Osteocyte (in vitro differentiated cells): ENCODE measurements at regions not wholly inside any gene's neighbourhood (a gene's known extent, or its start where the extent isn't known, plus 50 kb on each side); places are given as distances from the start of the nearest gene placed in this dataset.

Experiments used
- DNase-seq: peaks from one replicate; pipeline ENCODE4 v3.0.0; 2021; ENCODE audit warnings: mixed read lengths; ENCODE audit not compliant: unreplicated experiment; ENCODE audit errors: extremely low spot score
- H3K27ac Mint-ChIP-seq: one replicate; pipeline ENCODE4 v1.8.0; 2021; ENCODE audit warnings: mild to moderate bottlenecking, mixed read lengths; ENCODE audit not compliant: unreplicated experiment
- H3K27me3 Mint-ChIP-seq: one replicate; pipeline ENCODE4 v1.8.0; 2021; ENCODE audit warnings: mixed read lengths; ENCODE audit not compliant: unreplicated experiment
- H3K36me3 Mint-ChIP-seq: one replicate; pipeline ENCODE4 v1.8.0; 2021; ENCODE audit warnings: mixed read lengths; ENCODE audit not compliant: unreplicated experiment
- H3K4me1 Mint-ChIP-seq: one replicate; pipeline ENCODE4 v1.8.0; 2021; ENCODE audit warnings: mixed read lengths; ENCODE audit not compliant: unreplicated experiment
- H3K4me3 Mint-ChIP-seq: one replicate; pipeline ENCODE4 v1.8.0; 2021; ENCODE audit warnings: mild to moderate bottlenecking, moderate library complexity, mixed read lengths; ENCODE audit not compliant: unreplicated experiment
- H3K9me3 Mint-ChIP-seq: one replicate; pipeline ENCODE4 v1.8.0; 2021; ENCODE audit warnings: mixed read lengths; ENCODE audit not compliant: unreplicated experiment
- TF ChIP-seq, protein P1 (sequence below): fragments of 200-600 bp; sonication (generic); IDR thresholded peaks from 2 replicates; pipeline ENCODE4 v1.5.0; 2021; ENCODE audit warnings: antibody characterized with exemption, mild to moderate bottlenecking, moderate library complexity

DNA sequence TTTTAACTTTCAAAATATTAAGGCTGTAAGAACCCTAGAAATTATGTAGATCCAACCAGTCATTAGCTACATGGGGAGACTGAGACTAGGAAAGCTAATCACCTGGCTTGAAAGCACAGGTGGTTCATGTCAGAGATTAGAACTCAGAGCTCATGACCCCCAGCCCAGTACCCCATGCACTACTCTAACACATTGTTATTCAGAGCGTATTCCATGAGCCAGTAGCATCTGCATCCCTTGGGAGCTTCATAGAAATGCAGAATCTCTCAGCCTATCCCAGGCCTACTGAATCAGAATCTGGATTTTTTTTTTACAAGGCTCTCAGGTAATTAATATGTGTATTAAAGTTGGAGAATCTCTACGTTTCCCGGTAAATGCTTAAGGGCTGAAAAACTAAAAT is 161.7 kb downstream of the BTG1 start:
- TF ChIP-seq, protein P1, sequence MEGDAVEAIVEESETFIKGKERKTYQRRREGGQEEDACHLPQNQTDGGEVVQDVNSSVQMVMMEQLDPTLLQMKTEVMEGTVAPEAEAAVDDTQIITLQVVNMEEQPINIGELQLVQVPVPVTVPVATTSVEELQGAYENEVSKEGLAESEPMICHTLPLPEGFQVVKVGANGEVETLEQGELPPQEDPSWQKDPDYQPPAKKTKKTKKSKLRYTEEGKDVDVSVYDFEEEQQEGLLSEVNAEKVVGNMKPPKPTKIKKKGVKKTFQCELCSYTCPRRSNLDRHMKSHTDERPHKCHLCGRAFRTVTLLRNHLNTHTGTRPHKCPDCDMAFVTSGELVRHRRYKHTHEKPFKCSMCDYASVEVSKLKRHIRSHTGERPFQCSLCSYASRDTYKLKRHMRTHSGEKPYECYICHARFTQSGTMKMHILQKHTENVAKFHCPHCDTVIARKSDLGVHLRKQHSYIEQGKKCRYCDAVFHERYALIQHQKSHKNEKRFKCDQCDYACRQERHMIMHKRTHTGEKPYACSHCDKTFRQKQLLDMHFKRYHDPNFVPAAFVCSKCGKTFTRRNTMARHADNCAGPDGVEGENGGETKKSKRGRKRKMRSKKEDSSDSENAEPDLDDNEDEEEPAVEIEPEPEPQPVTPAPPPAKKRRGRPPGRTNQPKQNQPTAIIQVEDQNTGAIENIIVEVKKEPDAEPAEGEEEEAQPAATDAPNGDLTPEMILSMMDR: no peak
- DNase-seq: no peak
- Mint-ChIP-seq H3K27ac (no peak overlapping the region), H3K9me3 (no peaks in the 10 kb centered on the region), H3K27me3 (no peaks in the 10 kb centered on the region), H3K4me1 (peaks cover 55% of the 10 kb centered on the region), H3K36me3 (no peaks in the 10 kb centered on the region), H3K4me3 (no peak overlapping the region)

DNA sequence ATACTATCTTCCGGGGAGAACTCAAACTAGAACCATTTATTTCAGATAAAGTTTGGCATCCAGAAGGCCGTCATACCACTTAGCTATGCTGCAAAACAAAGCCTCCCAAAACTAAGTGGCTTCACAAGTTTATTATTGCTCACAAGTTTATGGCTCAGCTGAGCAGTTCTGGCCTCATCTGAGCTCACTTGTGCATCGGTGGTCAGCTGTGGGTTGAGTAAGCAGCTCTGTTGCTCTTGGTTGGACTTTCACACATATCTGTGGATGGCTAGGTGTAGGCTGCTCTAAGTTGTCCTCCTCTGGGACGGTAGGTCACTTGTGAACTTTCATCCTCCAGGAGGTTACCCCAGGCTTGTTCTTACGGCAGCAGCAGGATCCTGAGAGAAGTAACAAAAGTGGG is 162.7 kb downstream of the BTG1 start:
- no peaks in the 10 kb centered on the region for H3K9me3 Mint-ChIP-seq
- H3K36me3 Mint-ChIP-seq: no peaks in the 10 kb centered on the region
- H3K27ac Mint-ChIP-seq: no peak overlapping the region
- no peaks in the 10 kb centered on the region for H3K27me3 Mint-ChIP-seq
- TF ChIP-seq, protein P1: no peak
- no peak overlapping the region for H3K4me3 Mint-ChIP-seq
- no peak for DNase-seq
- H3K4me1 Mint-ChIP-seq: peaks cover 46% of the 10 kb centered on the region

DNA sequence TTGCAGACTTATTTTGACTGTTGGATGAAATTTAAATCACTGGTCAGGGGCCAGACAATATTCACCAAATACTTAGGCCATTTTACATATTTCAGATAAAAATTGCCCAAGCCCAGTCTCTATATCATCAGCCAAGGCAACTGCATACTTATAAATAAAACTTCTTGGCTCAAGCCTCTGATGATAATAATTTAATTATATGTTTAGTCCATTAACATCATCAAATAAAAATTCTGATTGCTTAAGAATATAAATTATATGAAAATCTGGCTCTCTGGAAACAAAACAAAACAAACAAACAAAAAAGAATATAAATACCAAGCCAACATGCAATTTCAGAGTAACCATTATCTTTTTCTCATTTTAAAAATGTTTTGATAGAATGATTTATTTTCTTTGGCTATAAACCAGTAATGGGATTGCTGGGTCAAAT is 165.2 kb downstream of the BTG1 start:
- TF ChIP-seq, protein P1: no peak
- DNase-seq: no peak
- no peaks in the 10 kb centered on the region for H3K27me3 Mint-ChIP-seq

DNA sequence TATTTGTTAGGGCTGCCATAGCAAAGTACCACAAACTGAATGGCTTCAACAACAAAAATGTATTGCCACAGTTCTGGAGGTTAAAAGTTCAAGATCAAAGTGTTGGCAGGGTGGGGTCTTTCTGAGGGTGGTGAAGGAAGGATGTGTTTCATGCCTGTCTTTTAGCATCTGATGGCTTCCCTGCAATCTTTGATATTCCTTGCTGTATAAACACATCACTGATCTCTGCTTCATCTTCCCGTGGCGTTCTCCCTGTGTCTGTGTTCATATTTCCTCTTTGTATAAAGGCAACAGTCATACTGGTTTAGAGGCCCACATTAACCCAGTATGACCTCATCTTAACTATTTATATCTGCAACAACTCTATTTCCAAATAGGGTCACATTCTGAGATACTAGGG is 167.5 kb downstream of the BTG1 start:
- H3K27ac Mint-ChIP-seq: no peak overlapping the region
- TF ChIP-seq, protein P1: no peak
- H3K27me3 Mint-ChIP-seq: no peaks in the 10 kb centered on the region
- H3K9me3 Mint-ChIP-seq: no peaks in the 10 kb centered on the region
- peaks cover 12% of the 10 kb centered on the region for H3K4me1 Mint-ChIP-seq
- H3K4me3 Mint-ChIP-seq: no peak overlapping the region
- H3K36me3 Mint-ChIP-seq: no peaks in the 10 kb centered on the region
- DNase-seq: no peak

More for the DNA sequence above, 165.2 kb downstream of the BTG1 start:
- Mint-ChIP-seq H3K9me3 (no peaks in the 10 kb centered on the region), H3K4me3 (no peak overlapping the region), H3K36me3 (no peaks in the 10 kb centered on the region), H3K4me1 (peaks cover 29% of the 10 kb centered on the region), H3K27ac (no peak overlapping the region)

DNA sequence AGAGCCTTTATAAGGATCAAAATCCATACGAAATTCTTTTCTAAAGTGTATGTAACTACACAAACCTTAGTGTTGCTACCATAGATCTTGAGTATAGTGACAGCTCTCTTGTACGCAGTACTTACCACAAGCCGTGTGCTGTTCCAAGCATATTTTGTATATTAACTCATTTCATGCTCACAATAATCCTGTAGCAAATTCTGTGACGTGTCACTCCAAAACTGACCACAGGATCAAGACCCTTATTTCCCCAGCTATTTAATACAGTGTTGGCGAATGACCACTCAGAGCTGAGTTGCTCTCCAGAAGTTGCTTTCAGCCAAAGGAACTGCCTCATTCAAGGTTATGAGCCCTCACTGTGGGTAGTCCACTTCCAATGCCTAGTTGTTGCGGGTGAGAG is 169.8 kb downstream of the BTG1 start:
- Mint-ChIP-seq H3K4me1 (peaks cover 9% of the 10 kb centered on the region), H3K4me3 (no peak overlapping the region), H3K27me3 (no peaks in the 10 kb centered on the region), H3K36me3 (no peaks in the 10 kb centered on the region), H3K9me3 (no peaks in the 10 kb centered on the region), H3K27ac (no peak overlapping the region)
- no peak for DNase-seq
- TF ChIP-seq, protein P1: no peak
